ENCODE measurements at regions not wholly inside any gene's neighbourhood (a gene's known extent, or its start where the extent isn't known, plus 50 kb on each side); places are given as distances from the start of the nearest gene placed in this dataset.
A peak's percentile ranks its signal among the peaks of the same experiment; 100 is the strongest.
"Not testable (repeated sequence)": the region's sequence is repeated elsewhere in the genome, so short reads cannot be mapped to it uniquely, and the experiment has no call there.

- H3K9me3 Mint-ChIP-seq, result no peaks in the 10 kb centered on the region
- no peak overlapping the region for H3K27ac Mint-ChIP-seq
- H3K36me3 Mint-ChIP-seq (ENCODE audit: low read depth), result no peaks in the 10 kb centered on the region
- H3K4me3 Mint-ChIP-seq, result no peak overlapping the region
- POLR2A ChIA-PET, result no interaction called here
- CTCF ChIA-PET, result interaction anchor here (0.9 to 1.6 kb wide), 5 partner anchors 9 to 85 kb away, joined by 3 to 6 read pairs (median 3); no protein-coding TSS in a partner anchor
- H3K4me1 Mint-ChIP-seq, result peaks cover 10% of the 10 kb centered on the region
- no peak for DNase-seq
- H3K27me3 Mint-ChIP-seq, result peaks cover 30% of the 10 kb centered on the region
Observed at GRCh38 chr14:106501898-106502297, 975.5 kb downstream of the TMEM121 start.

DNA sequence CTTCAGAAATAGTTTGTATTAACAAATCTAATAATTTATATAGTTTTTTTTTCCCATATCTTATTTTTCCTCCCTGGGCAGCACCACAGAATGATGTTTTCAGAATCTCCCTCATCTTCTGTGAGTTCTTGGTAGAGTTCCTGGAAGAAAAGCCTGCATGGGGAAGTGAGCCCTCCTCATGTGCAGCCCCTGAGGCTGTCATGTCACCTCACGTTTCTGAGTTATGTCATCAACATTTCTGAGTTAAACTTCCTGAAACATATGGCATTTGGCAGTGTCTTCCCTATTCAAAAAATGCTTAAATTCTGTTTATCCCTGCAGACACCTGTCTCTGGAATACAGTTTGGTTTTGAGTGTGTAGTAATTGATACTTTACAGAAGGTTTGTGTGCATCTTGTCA, 979.0 kb downstream of the TMEM121 start:
- H3K4me3 Mint-ChIP-seq, result no peak overlapping the region
- no peak for DNase-seq
- H3K4me1 Mint-ChIP-seq, result peaks cover 38% of the 10 kb centered on the region
- CTCF ChIA-PET, result interaction anchor here (1.3 to 6.3 kb wide), 4 partner anchors 9 to 88 kb away, joined by 3 to 40 read pairs (median 9); no protein-coding TSS in a partner anchor
- POLR2A ChIA-PET, result no interaction called here
- no peak overlapping the region for H3K27ac Mint-ChIP-seq
- no peaks in the 10 kb centered on the region for H3K9me3 Mint-ChIP-seq
- H3K36me3 Mint-ChIP-seq (ENCODE audit: low read depth), result no peaks in the 10 kb centered on the region
- H3K27me3 Mint-ChIP-seq, result peaks cover 27% of the 10 kb centered on the region

- CTCF ChIA-PET, result interaction anchor here (0.7 to 6.3 kb wide), 16 partner anchors 11 to 365 kb away, joined by 3 to 40 read pairs (median 4); no protein-coding TSS in a partner anchor
- peak; percentile 76 for DNase-seq
- Mint-ChIP-seq H3K4me1 (peaks cover 53% of the 10 kb centered on the region), H3K4me3 (peak overlapping the region; percentile 48), H3K36me3 (ENCODE audit: low read depth) (no peaks in the 10 kb centered on the region), H3K27me3 (peaks cover 28% of the 10 kb centered on the region), H3K9me3 (no peaks in the 10 kb centered on the region), H3K27ac (peak overlapping the region; percentile 92)
- POLR2A ChIA-PET, result interaction anchor here (0.8 to 2.1 kb wide), 7 partner anchors 11 to 29 kb away, joined by 3 to 10 read pairs (median 3); no protein-coding TSS in a partner anchor
Observed at GRCh38 chr14:106506881-106507305, 980.5 kb downstream of the TMEM121 start.

DNA sequence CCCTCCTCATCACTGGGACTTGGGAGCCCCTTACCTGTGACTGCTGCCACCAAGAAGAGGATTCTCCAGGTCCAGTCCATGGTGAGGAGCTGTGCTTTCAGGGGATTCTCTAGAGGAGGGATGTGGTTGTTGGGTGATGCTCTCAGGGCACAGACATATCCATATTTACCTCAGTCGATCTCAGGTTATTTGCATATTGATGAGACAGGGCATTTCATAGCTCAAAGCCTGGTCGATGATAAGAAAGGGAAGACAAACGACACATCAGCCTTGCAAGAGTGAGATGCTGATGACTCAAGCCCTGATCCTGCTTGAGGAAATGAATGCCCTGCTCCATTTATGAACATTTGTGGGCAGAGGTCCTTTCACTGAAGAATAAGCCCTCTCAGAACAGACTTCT, 981.0 kb downstream of the TMEM121 start:
- Mint-ChIP-seq H3K9me3 (no peaks in the 10 kb centered on the region), H3K27me3 (peaks cover 26% of the 10 kb centered on the region), H3K4me3 (peak overlapping the region; percentile 48), H3K36me3 (ENCODE audit: low read depth) (no peaks in the 10 kb centered on the region), H3K4me1 (peaks cover 58% of the 10 kb centered on the region), H3K27ac (peak overlapping the region; percentile 92)
- ChIA-PET POLR2A (interaction anchor here (0.8 to 2.1 kb wide), 7 partner anchors 11 to 29 kb away, joined by 3 to 10 read pairs (median 3); no protein-coding TSS in a partner anchor), CTCF (interaction anchor here (0.7 to 6.3 kb wide), 19 partner anchors 11 to 365 kb away, joined by 3 to 40 read pairs (median 4); no protein-coding TSS in a partner anchor)
- no peak for DNase-seq

GRCh38 chr14:106508216-106508615, 981.8 kb downstream of the TMEM121 start:
- Mint-ChIP-seq H3K9me3 (no peaks in the 10 kb centered on the region), H3K27ac (no peak overlapping the region), H3K4me3 (no peak overlapping the region), H3K36me3 (ENCODE audit: low read depth) (no peaks in the 10 kb centered on the region), H3K4me1 (peaks cover 63% of the 10 kb centered on the region), H3K27me3 (peaks cover 25% of the 10 kb centered on the region)
- DNase-seq, result no peak
- POLR2A ChIA-PET, result interaction anchor here (1.0 to 2.1 kb wide), 2 partner anchors 18 to 22 kb away, joined by 3 to 10 read pairs; no protein-coding TSS in a partner anchor
- CTCF ChIA-PET, result interaction anchor here (0.7 to 6.3 kb wide), 15 partner anchors 10 to 110 kb away, joined by 3 to 40 read pairs (median 4); no protein-coding TSS in a partner anchor

DNA sequence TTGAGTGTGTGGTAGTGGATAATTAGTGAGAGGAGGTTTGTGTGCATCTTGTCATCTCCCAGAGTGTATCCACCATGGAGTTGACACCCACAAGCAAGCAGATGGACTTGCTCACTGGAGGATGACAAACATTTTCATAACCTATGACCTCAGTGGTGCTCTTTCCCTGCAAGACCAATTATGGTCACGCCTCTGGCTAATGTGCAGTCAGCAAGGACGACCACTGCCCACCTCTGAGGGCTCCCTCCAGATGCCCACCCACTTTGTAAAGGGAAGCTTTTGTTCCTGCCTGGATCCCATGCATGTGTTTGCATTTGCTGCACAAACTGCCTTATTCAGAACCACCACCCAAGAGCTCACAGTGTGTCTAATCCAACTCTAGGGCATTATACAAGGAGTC, 982.8 kb downstream of the TMEM121 start:
- no peak for DNase-seq
- H3K4me1 Mint-ChIP-seq, result peaks cover 68% of the 10 kb centered on the region
- no peaks in the 10 kb centered on the region for H3K36me3 Mint-ChIP-seq (ENCODE audit: low read depth)
- ChIA-PET CTCF (interaction anchor here (1.3 to 6.3 kb wide), 6 partner anchors 9 to 109 kb away, joined by 4 to 40 read pairs (median 13); no protein-coding TSS in a partner anchor), POLR2A (no interaction called here)
- no peak overlapping the region for H3K4me3 Mint-ChIP-seq
- H3K9me3 Mint-ChIP-seq, result no peaks in the 10 kb centered on the region
- no peak overlapping the region for H3K27ac Mint-ChIP-seq
- H3K27me3 Mint-ChIP-seq, result peaks cover 29% of the 10 kb centered on the region

DNA sequence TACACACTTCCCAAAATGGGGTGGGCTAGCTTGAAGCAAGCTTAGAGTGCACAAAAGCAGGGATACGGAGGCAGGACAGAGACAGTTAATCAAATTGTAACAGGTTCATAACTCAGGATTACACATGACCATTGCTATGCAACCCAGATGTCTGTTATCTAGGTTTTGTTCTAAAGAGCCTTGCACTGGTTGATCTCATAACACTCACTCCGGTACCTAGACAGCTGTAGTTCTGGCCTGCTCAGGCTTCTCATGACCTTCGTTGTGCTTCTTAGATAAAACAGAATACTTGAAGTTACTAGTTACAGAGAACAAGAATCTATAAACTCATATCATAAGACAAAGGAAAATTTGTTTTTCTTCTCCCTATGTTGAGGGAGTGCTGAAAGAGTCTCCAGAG, 983.4 kb downstream of the TMEM121 start:
- Mint-ChIP-seq H3K27ac (no peak overlapping the region), H3K27me3 (peaks cover 26% of the 10 kb centered on the region), H3K4me3 (no peak overlapping the region), H3K36me3 (ENCODE audit: low read depth) (no peaks in the 10 kb centered on the region), H3K4me1 (peaks cover 68% of the 10 kb centered on the region), H3K9me3 (no peaks in the 10 kb centered on the region)
- CTCF ChIA-PET, result interaction anchor here (1.9 to 6.3 kb wide), 2 partner anchors 50 to 93 kb away, joined by 7 to 40 read pairs; no protein-coding TSS in a partner anchor
- no peak for DNase-seq
- POLR2A ChIA-PET, result no interaction called here

GRCh38 chr14:106511006-106511799, 984.8 kb downstream of the TMEM121 start:
- CTCF ChIA-PET, result interaction anchor here (0.6 to 6.3 kb wide), 11 partner anchors 8 to 319 kb away, joined by 3 to 40 read pairs (median 4); no protein-coding TSS in a partner anchor
- Mint-ChIP-seq H3K9me3 (no peaks in the 10 kb centered on the region), H3K27ac (peak overlapping the region; percentile 82), H3K27me3 (peaks cover 32% of the 10 kb centered on the region), H3K36me3 (ENCODE audit: low read depth) (no peaks in the 10 kb centered on the region), H3K4me1 (peaks cover 66% of the 10 kb centered on the region), H3K4me3 (peak overlapping the region; percentile 11)
- POLR2A ChIA-PET, result interaction anchor here (1.0 to 1.4 kb wide), 3 partner anchors 9 to 17 kb away, joined by 3 to 5 read pairs (median 3); no protein-coding TSS in a partner anchor
- DNase-seq, result peak; percentile 70

GRCh38 chr14:106511800-106512198, 985.4 kb downstream of the TMEM121 start:
- ChIA-PET CTCF (interaction anchor here (1.1 to 6.3 kb wide), 7 partner anchors 9 to 95 kb away, joined by 3 to 40 read pairs (median 4); no protein-coding TSS in a partner anchor), POLR2A (interaction anchor here (1.4 kb wide), 1 partner anchor 8 kb away, joined by 3 read pairs; no protein-coding TSS in a partner anchor)
- no peak for DNase-seq
- H3K4me3 Mint-ChIP-seq, result no peak overlapping the region
- peaks cover 60% of the 10 kb centered on the region for H3K4me1 Mint-ChIP-seq
- H3K9me3 Mint-ChIP-seq, result no peaks in the 10 kb centered on the region
- H3K27ac Mint-ChIP-seq, result peak overlapping the region; percentile 82
- no peaks in the 10 kb centered on the region for H3K36me3 Mint-ChIP-seq (ENCODE audit: low read depth)
- peaks cover 35% of the 10 kb centered on the region for H3K27me3 Mint-ChIP-seq

- H3K4me3 Mint-ChIP-seq, result no peak overlapping the region
- no peaks in the 10 kb centered on the region for H3K9me3 Mint-ChIP-seq
- POLR2A ChIA-PET, result no interaction called here
- H3K4me1 Mint-ChIP-seq, result peaks cover 53% of the 10 kb centered on the region
- DNase-seq, result no peak
- no peaks in the 10 kb centered on the region for H3K36me3 Mint-ChIP-seq (ENCODE audit: low read depth)
- H3K27me3 Mint-ChIP-seq, result peaks cover 42% of the 10 kb centered on the region
- H3K27ac Mint-ChIP-seq, result no peak overlapping the region
- CTCF ChIA-PET, result interaction anchor here (0.7 to 1.4 kb wide), 3 partner anchors 7 to 49 kb away, joined by 3 to 4 read pairs (median 3); no protein-coding TSS in a partner anchor
Observed at GRCh38 chr14:106513302-106513701, 986.9 kb downstream of the TMEM121 start.

- peak; percentile 85 for DNase-seq
- Mint-ChIP-seq H3K9me3 (no peaks in the 10 kb centered on the region), H3K4me3 (no peak overlapping the region), H3K27me3 (peaks cover 46% of the 10 kb centered on the region), H3K27ac (no peak overlapping the region), H3K4me1 (peaks cover 14% of the 10 kb centered on the region), H3K36me3 (ENCODE audit: low read depth) (no peaks in the 10 kb centered on the region)
- CTCF ChIA-PET, result interaction anchor here (0.7 to 2.3 kb wide), 17 partner anchors 11 to 101 kb away, joined by 3 to 14 read pairs (median 3); no protein-coding TSS in a partner anchor
- POLR2A ChIA-PET, result interaction anchor here (1.4 kb wide), 1 partner anchor 12 kb away, joined by 3 read pairs; no protein-coding TSS in a partner anchor
Observed at GRCh38 chr14:106518054-106518943, 991.9 kb downstream of the TMEM121 start.

- not testable (repeated sequence) for DNase-seq; H3K9me3 Mint-ChIP-seq; H3K27ac Mint-ChIP-seq; H3K36me3 Mint-ChIP-seq (ENCODE audit: low read depth); H3K4me3 Mint-ChIP-seq
- peaks cover 35% of the 10 kb centered on the region for H3K27me3 Mint-ChIP-seq
- POLR2A ChIA-PET, result interaction anchor here (1.0 kb wide), 1 partner anchor 52 kb away, joined by 3 read pairs; no protein-coding TSS in a partner anchor
- CTCF ChIA-PET, result interaction anchor here (1.3 to 1.8 kb wide), 4 partner anchors 10 to 104 kb away, joined by 3 to 4 read pairs (median 4); no protein-coding TSS in a partner anchor
- peaks cover 10% of the 10 kb centered on the region for H3K4me1 Mint-ChIP-seq
Observed at GRCh38 chr14:106522118-106522517, 995.7 kb downstream of the TMEM121 start.
